IMR-90 (cell line): ENCODE measurements at regions not wholly inside any gene's neighbourhood (a gene's known extent, or its start where the extent isn't known, plus 50 kb on each side); places are given as distances from the start of the nearest gene placed in this dataset.

Experiments used
- ATAC-seq: fragments of 200-7000 bp; cut with Tn5 transposase; 2 replicates; pipeline ENCODE4 v1.9.1; 2020; ENCODE audit warnings: low read depth, mild to moderate bottlenecking, moderate library complexity
- BruUV-seq: library from RNA; stranded (reverse); fragments of 400-500 nt; replicated peaks from 2 replicates; lab custom pipeline; 2021; lab: Mats Ljungman, UMichigan
- CTCF ChIA-PET: fragments of 300-600 bp; formaldehyde crosslinking; extraction: SDS; loops from one replicate; lab custom pipeline; 2021; ENCODE audit warnings: antibody characterized with exemption; lab: Yijun Ruan, JAX
- POLR2A ChIA-PET: fragments of 300-600 bp; sonication (Branson Sonifier 250); formaldehyde crosslinking; loops from one replicate; lab custom pipeline; 2022; ENCODE audit warnings: antibody characterized with exemption; ENCODE audit not compliant: unreplicated experiment; lab: Charles Lee
- DNase-seq: peaks from one replicate; pipeline ENCODE4 v3.0.0; 2013
- H2AFZ ChIP-seq: replicated peaks from 2 replicates; pipeline ENCODE3; 2013; ENCODE audit warnings: low read length, mild to moderate bottlenecking; ENCODE audit not compliant: poor library complexity
- H2AK5ac ChIP-seq: 2 replicates; pipeline ENCODE4 v1.6.1; 2013; ENCODE audit warnings: low read depth, low read length, inconsistent platforms
- H2AK9ac ChIP-seq: replicated peaks from 2 replicates; pipeline ENCODE3; 2013; ENCODE audit warnings: mild to moderate bottlenecking, low read depth, low read length, moderate library complexity; ENCODE audit not compliant: poor library complexity
- H2BK120ac ChIP-seq: 2 replicates; pipeline ENCODE4 v1.6.1; 2013; ENCODE audit warnings: low read depth, low read length, inconsistent platforms
- H2BK15ac ChIP-seq: 3 replicates; pipeline ENCODE4 v1.6.1; 2013; ENCODE audit warnings: low read depth, low read length, inconsistent platforms
- H2BK20ac ChIP-seq: 2 replicates; pipeline ENCODE4 v1.6.1; 2013; ENCODE audit warnings: low read depth, mild to moderate bottlenecking, inconsistent platforms, low read length, moderate library complexity
- H2BK5ac ChIP-seq: 2 replicates; pipeline ENCODE4 v1.6.1; 2013; ENCODE audit warnings: mild to moderate bottlenecking, low read depth, low read length, inconsistent platforms; ENCODE audit not compliant: poor library complexity, severe bottlenecking
- H3K14ac ChIP-seq: replicated peaks from 2 replicates; pipeline ENCODE4 v1.6.1; 2013; ENCODE audit warnings: low read depth, low read length, inconsistent platforms
- H3K18ac ChIP-seq: 2 replicates; pipeline ENCODE4 v1.6.1; 2013; ENCODE audit warnings: low read depth, low read length, control low read depth
- H3K23ac ChIP-seq: 2 replicates; pipeline ENCODE4 v1.6.1; 2013; ENCODE audit warnings: low read depth, low read length, inconsistent platforms
- H3K27ac ChIP-seq: 2 replicates; pipeline ENCODE4 v1.5.1; 2013; ENCODE audit warnings: mild to moderate bottlenecking, control low read depth, low read length; ENCODE audit not compliant: insufficient read depth
- H3K27me3 ChIP-seq: 2 replicates; pipeline ENCODE4 v1.6.1; 2013; ENCODE audit warnings: low read length; ENCODE audit not compliant: control insufficient read depth, insufficient read depth
- H3K36me3 ChIP-seq: 2 replicates; pipeline ENCODE4 v1.6.1; 2013; ENCODE audit warnings: low read length, mixed read lengths; ENCODE audit not compliant: control insufficient read depth, insufficient read depth
- H3K4ac ChIP-seq: 2 replicates; pipeline ENCODE4 v1.6.1; 2013; ENCODE audit warnings: low read depth, low read length, inconsistent platforms
- H3K4me1 ChIP-seq: 2 replicates; pipeline ENCODE4 v1.6.1; 2013; ENCODE audit warnings: low read length, mixed read lengths; ENCODE audit not compliant: control insufficient read depth, insufficient read depth
- H3K4me2 ChIP-seq: 2 replicates; pipeline ENCODE4 v1.6.1; 2013; ENCODE audit warnings: low read depth, mild to moderate bottlenecking, control low read depth, low read length, moderate library complexity
- H3K4me3 ChIP-seq: 2 replicates; pipeline ENCODE4 v1.5.1; 2013; ENCODE audit warnings: low read depth, mild to moderate bottlenecking, control low read depth, low read length, moderate library complexity; ENCODE audit not compliant: insufficient read depth
- H3K56ac ChIP-seq: 2 replicates; pipeline ENCODE4 v1.6.1; 2013; ENCODE audit warnings: low read length, inconsistent platforms; ENCODE audit not compliant: insufficient read depth; ENCODE audit errors: extremely low read depth
- H3K79me1 ChIP-seq, 2 experiments: 2 replicates each; pipeline ENCODE4 v1.6.1; 2013; ENCODE audit warnings: low read length in 2 of 2, inconsistent platforms in 1 of 2, low read depth in 1 of 2
- H3K9ac ChIP-seq: 2 replicates; pipeline ENCODE4 v1.6.1; 2013; ENCODE audit warnings: low read depth, low read length, control low read depth
- H3K9me1 ChIP-seq: 2 replicates; pipeline ENCODE4 v1.6.1; 2013; ENCODE audit warnings: low read length, inconsistent platforms; ENCODE audit not compliant: insufficient read depth
- H3K9me3 ChIP-seq: 2 replicates; pipeline ENCODE4 v1.6.1; 2013; ENCODE audit warnings: low read length; ENCODE audit not compliant: control insufficient read depth, insufficient read depth
- H4K20me1 ChIP-seq: 2 replicates; pipeline ENCODE4 v1.6.1; 2013; ENCODE audit warnings: low read length, inconsistent platforms; ENCODE audit not compliant: insufficient read depth
- H4K5ac ChIP-seq: 2 replicates; pipeline ENCODE4 v1.6.1; 2013; ENCODE audit warnings: mild to moderate bottlenecking, low read depth, low read length, control low read depth
- H4K8ac ChIP-seq, 2 experiments: 2 replicates each; pipeline ENCODE4 v1.6.1; 2013; ENCODE audit warnings: low read depth in 2 of 2, low read length in 2 of 2, control low read depth in 1 of 2, inconsistent platforms in 1 of 2
- H4K91ac ChIP-seq: 2 replicates; pipeline ENCODE4 v1.6.1; 2013; ENCODE audit warnings: low read depth, low read length, inconsistent platforms; ENCODE audit not compliant: insufficient read depth
- FOS ChIP-seq: fragments of 150-350 bp; IDR thresholded peaks from 2 replicates; pipeline ENCODE4 v1.6.1; 2016; ENCODE audit warnings: low read depth, low read length
- MAZ ChIP-seq: IDR thresholded peaks from 2 replicates; pipeline ENCODE4 v1.6.1; 2012; ENCODE audit warnings: low read depth, mild to moderate bottlenecking, low read length, improper control_type of control experiment, moderate library complexity, borderline replicate concordance
- MXI1 ChIP-seq: IDR thresholded peaks from 2 replicates; pipeline ENCODE4 v1.6.1; 2012; ENCODE audit warnings: low read depth, mild to moderate bottlenecking, low read length, moderate library complexity, borderline replicate concordance
- NFE2L2 ChIP-seq: fragments of 150-350 bp; IDR thresholded peaks from 2 replicates; pipeline ENCODE4 v1.6.1; 2016; ENCODE audit warnings: low read depth, mild to moderate bottlenecking, low read length
- RCOR1 ChIP-seq: IDR thresholded peaks from 2 replicates; pipeline ENCODE4 v1.6.1; 2012; ENCODE audit warnings: mild to moderate bottlenecking, low read length, improper control_type of control experiment; ENCODE audit not compliant: insufficient replicate concordance
- RFX5 ChIP-seq: IDR thresholded peaks from 2 replicates; pipeline ENCODE4 v1.8.0; 2012; ENCODE audit warnings: low read depth, mild to moderate bottlenecking, low read length, moderate library complexity
- SMC3 ChIP-seq: fragments of 150-350 bp; IDR thresholded peaks from 2 replicates; pipeline ENCODE4 v1.6.1; 2016; ENCODE audit warnings: low read depth, mild to moderate bottlenecking, antibody characterized with exemption, low read length, moderate library complexity
- WGBS, 2 experiments: methylation state at CpG; one replicate each; pipeline versions ENCODE4 v1.1.5 to v1.1.7; 2013; ENCODE audit warnings: missing lambda C conversion rate in 2 of 2; ENCODE audit not compliant: insufficient read length in 1 of 2; ENCODE audit errors: extremely low coverage in 2 of 2; 5-methylcytosine and 5-hydroxymethylcytosine counted together
- dilution Hi-C: fragments of 300-500 bp; cut with HindIII; formaldehyde crosslinking; loops from one replicate; pipeline ENCODE4 v1.14.3; 2018; ENCODE audit warnings: low sequenced_read_pairs; ENCODE audit not compliant: unreplicated experiment
- in situ Hi-C: fragments of 300-500 bp; cut with MboI; formaldehyde crosslinking; loops from 3 replicates; pipeline ENCODE4 v1.14.3; 2019; ENCODE audit warnings: low sequenced_read_pairs, inconsistent platforms, mixed read lengths
- intact Hi-C: fragments of 100-400 bp; cut with micrococcal nuclease; formaldehyde crosslinking; loops from 2 replicates; pipeline ENCODE4 v1.10.0; 2022
- TF ChIP-seq, protein P1 (sequence below): fragments of 150-350 bp; IDR thresholded peaks from 2 replicates; pipeline ENCODE4 v1.6.1; 2016; ENCODE audit warnings: low read depth, mild to moderate bottlenecking, low read length, moderate library complexity, borderline replicate concordance

DNA sequence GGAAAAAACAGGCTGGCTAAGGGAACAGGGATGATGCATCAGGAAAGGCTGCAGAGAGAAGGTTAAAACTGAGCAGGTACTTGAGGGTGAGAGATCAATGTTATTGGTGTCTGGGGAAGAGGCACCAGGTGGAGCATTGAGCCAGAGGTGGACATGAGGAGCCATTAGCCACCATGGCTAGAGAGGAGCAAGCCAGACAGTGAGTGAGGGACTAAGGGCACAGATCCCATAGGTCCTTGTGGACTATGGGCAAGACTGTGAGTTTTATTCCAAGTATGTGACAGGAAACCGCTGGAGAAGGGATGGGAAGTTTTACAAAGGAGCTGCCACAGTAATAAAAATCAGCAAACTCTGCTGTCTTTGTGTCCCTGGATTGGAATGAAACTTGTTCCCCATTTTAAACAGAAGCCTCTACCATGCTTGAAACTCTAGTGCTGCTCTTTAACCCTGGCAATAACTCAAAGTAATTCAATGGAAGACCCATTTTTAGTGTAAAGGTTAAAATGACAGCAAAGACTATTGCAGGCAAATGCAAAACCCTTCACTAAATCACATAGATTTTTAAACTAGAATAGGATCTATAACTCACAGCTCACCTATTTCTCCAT lies 349.8 kb downstream of the ENC1 start:
- H3K4me2 ChIP-seq: no peak overlapping the region
- no peak overlapping the region for H3K56ac ChIP-seq
- no peak overlapping the region for H4K8ac ChIP-seq
- no peaks in the 10 kb centered on the region for H3K36me3 ChIP-seq
- no CpG with 5 or more reads among the region's 1 CpG for WGBS, 2 experiments
- dilution Hi-C loops: no loop called here
- no peak overlapping the region for H3K23ac ChIP-seq
- intact Hi-C loops: no loop called here
- H3K9me3 ChIP-seq: no peaks in the 10 kb centered on the region
- H3K27ac ChIP-seq: no peak overlapping the region
- peaks cover 8% of the 10 kb centered on the region for H3K27me3 ChIP-seq
- in situ Hi-C loops: no loop called here
- no peak overlapping the region for H2BK120ac ChIP-seq
- H3K9me1 ChIP-seq: no peaks in the 10 kb centered on the region
- H3K4me1 ChIP-seq: peaks cover 1% of the 10 kb centered on the region; the same call in 1 of the 2 replicates
- H2BK5ac ChIP-seq: no peak overlapping the region
- H2AK5ac ChIP-seq: 0 out of 2 replicates have a peak overlapping the region, but pooled peaks have one; percentile 54
- H2AFZ ChIP-seq: no peak overlapping the region
- BruUV-seq: no TSS peak
- H3K4me3 ChIP-seq: no peak overlapping the region
- no peak overlapping the region for H4K5ac ChIP-seq
- DNase-seq (no peak), ATAC-seq (no peak)
- H4K20me1 ChIP-seq: no peaks in the 10 kb centered on the region
- H2BK20ac ChIP-seq: no peak overlapping the region
- H3K9ac ChIP-seq: no peak overlapping the region
- ChIA-PET POLR2A (no interaction called here), CTCF (interaction anchor here (1.2 kb wide), 1 partner anchor 351 kb away, joined by 3 read pairs; no protein-coding TSS in a partner anchor)
- no peaks in the 10 kb centered on the region for H3K79me1 ChIP-seq
- no peak overlapping the region for H2AK9ac ChIP-seq
- H4K91ac ChIP-seq: no peak overlapping the region
- no peak overlapping the region for H3K18ac ChIP-seq
- H3K14ac ChIP-seq: no peak overlapping the region
- TF ChIP-seq FOS: no peak
- no peak for TF ChIP-seq NFE2L2
- no peak for TF ChIP-seq MXI1
- TF ChIP-seq SMC3: no peak
- no peak for TF ChIP-seq RFX5
- TF ChIP-seq, protein P1, sequence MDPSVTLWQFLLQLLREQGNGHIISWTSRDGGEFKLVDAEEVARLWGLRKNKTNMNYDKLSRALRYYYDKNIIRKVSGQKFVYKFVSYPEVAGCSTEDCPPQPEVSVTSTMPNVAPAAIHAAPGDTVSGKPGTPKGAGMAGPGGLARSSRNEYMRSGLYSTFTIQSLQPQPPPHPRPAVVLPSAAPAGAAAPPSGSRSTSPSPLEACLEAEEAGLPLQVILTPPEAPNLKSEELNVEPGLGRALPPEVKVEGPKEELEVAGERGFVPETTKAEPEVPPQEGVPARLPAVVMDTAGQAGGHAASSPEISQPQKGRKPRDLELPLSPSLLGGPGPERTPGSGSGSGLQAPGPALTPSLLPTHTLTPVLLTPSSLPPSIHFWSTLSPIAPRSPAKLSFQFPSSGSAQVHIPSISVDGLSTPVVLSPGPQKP: no peak
- TF ChIP-seq RCOR1: no peak
- TF ChIP-seq MAZ: no peak
- no peak overlapping the region for H2BK15ac ChIP-seq
- no peak overlapping the region for H3K4ac ChIP-seq
